Hematopoietic multipotent progenitor cell treated with erythropoietin and hydrocortisone succinate and interleukin-3 and kit ligand, for 17 days (in vitro differentiated cells): ENCODE measurements at regions not wholly inside any gene's neighbourhood (a gene's known extent, or its start where the extent isn't known, plus 50 kb on each side); places are given as distances from the start of the nearest gene placed in this dataset.
A peak's percentile ranks its signal among the peaks of the same experiment; 100 is the strongest.

Experiments used
- DNase-seq: peaks from one replicate; pipeline ENCODE4 v3.0.0-alpha.2; 2015; ENCODE audit warnings: low spot score

- DNase-seq = no peak
Measured at GRCh38 chr6:53744321-53744720, 50.5 kb upstream of the LRRC1 start.

- no peak for DNase-seq
Measured at GRCh38 chr6:53741034-53741823, 53.6 kb upstream of the LRRC1 start.

- no peak for DNase-seq
Measured at GRCh38 chr6:53737746-53738145, 57.1 kb upstream of the LRRC1 start.

GRCh38 chr6:53735896-53736295, 58.9 kb upstream of the LRRC1 start:
- DNase-seq = no peak

GRCh38 chr6:53734473-53735299, 60.1 kb upstream of the LRRC1 start:
- DNase-seq = peak; percentile 12

- DNase-seq = no peak
Measured at GRCh38 chr6:53731866-53732636, 62.8 kb upstream of the LRRC1 start.

GRCh38 chr6:53730767-53731166, 64.0 kb upstream of the LRRC1 start:
- no peak for DNase-seq

GRCh38 chr6:53728570-53729194, 63.1 kb upstream of the KLHL31 start:
- DNase-seq = peak; percentile 48

GRCh38 chr6:53727748-53728147, 62.2 kb upstream of the KLHL31 start:
- no peak for DNase-seq

- peak; percentile 72 for DNase-seq
Measured at GRCh38 chr6:53725791-53726575, 60.4 kb upstream of the KLHL31 start.

- no peak for DNase-seq
Measured at GRCh38 chr6:53724501-53724900, 58.9 kb upstream of the KLHL31 start.

- no peak for DNase-seq
Measured at GRCh38 chr6:53723331-53723730, 57.8 kb upstream of the KLHL31 start.

GRCh38 chr6:53721766-53722165, 56.2 kb upstream of the KLHL31 start:
- DNase-seq = no peak

- peak; percentile 73 for DNase-seq
Measured at GRCh38 chr6:53718597-53719460, 53.3 kb upstream of the KLHL31 start.

GRCh38 chr6:53717566-53717965, 52.0 kb upstream of the KLHL31 start:
- no peak for DNase-seq

GRCh38 chr6:53715434-53715833, 49.9 kb upstream of the KLHL31 start:
- no peak for DNase-seq
